Lower leg skin (tissue), 4 donors: ENCODE measurements at regions not wholly inside any gene's neighbourhood (a gene's known extent, or its start where the extent isn't known, plus 50 kb on each side); places are given as distances from the start of the nearest gene placed in this dataset.

Source experiments
- DNase-seq, 2 donors: peaks; one replicate each; pipeline ENCODE4 v3.0.0-alpha.2; 2019; ENCODE audit warnings: low spot score in 2 of 2
- H3K4me3 ChIP-seq: fragments of 200-600 bp; sonication (generic); 2 replicates; pipeline ENCODE4 v1.5.1; 2017; ENCODE audit warnings: mild to moderate bottlenecking, low read depth; ENCODE audit not compliant: poor library complexity, severe bottlenecking
- CTCF ChIP-seq, 3 donors: fragments of 450-650 bp; IDR thresholded peaks; one replicate each; pipeline ENCODE4 v1.5.1; 2016; ENCODE audit warnings: antibody characterized with exemption in 3 of 3, mild to moderate bottlenecking in 3 of 3, moderate library complexity in 2 of 3
- POLR2A ChIP-seq, 2 donors: fragments of 450-650 bp; IDR thresholded peaks; one replicate each; pipeline ENCODE4 v1.6.1; 2016 to 2017; ENCODE audit warnings: antibody characterized with exemption in 2 of 2, mild to moderate bottlenecking in 1 of 2, moderate library complexity in 1 of 2
- WGBS, 2 donors: methylation state at CpG; one replicate each; pipeline ENCODE4 v1.1.5; 2018; 5-methylcytosine and 5-hydroxymethylcytosine counted together
- intact Hi-C: fragments of 100-400 bp; cut with DNase I; formaldehyde crosslinking; loops from one replicate; pipeline ENCODE4 v1.15.0; 2023; ENCODE audit warnings: low total_unique reads

GRCh38 chr5:42974536-42974935, 65.6 kb downstream of the ANXA2R start:
- no peak overlapping the region for H3K4me3 ChIP-seq
- DNase-seq = no peak
- WGBS, 2 donors = 69 to 72% methylated on average over 2 of the region's 2 CpGs
- intact Hi-C loops = no loop called here
- no peak for TF ChIP-seq CTCF (IDR thresholded peaks at IDR 0.05)
- TF ChIP-seq POLR2A (IDR thresholded peaks at IDR 0.05) = no peak

DNA sequence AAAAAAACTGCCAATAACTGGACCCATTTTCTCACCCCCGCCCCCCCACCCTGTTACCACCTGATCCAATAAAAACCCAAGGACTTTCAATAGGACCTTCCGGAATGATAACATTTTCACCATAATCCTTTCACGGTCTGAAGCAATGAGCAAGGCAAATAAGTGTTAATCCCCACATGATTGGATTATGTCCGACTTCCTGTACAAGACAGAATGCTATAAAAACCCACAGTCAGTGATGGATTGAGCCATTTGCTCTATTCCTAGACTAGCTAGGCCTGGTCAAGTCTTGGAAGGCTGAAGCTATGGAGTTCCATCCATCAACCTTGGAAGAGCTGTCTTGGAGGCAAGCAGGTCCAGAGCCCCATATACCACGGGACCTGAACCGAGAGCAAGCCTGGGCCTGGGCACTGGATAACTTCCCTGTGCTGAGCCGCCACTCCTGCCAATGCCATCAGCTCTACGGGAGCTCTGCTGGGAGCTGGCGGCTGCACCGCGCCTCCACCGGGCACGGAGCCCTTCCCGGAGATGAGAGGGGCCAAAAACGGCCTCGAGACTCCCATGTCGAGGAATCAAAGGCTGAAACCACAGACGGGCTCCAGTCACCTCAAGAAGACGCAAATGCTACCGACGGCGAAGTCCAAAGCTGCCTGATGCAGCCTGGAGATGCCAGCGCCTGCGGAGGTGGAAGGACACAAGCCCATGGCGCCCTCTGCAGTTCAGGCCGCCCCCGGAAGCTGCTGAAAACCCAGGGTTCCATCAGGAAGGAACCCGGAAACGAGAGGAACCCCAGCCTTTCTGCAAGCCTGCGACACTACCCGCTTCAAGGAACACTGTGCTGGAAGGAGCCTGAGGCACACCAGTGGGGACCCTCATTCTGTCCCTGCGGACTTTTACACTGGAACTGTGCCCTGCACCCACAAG, 69.2 kb downstream of the ANXA2R start:
- TF ChIP-seq CTCF (IDR thresholded peaks at IDR 0.05) (no peak), POLR2A (IDR thresholded peaks at IDR 0.05) (no peak)
- no peak for DNase-seq
- no peak overlapping the region for H3K4me3 ChIP-seq
- intact Hi-C loops = no loop called here
- 68 to 69% methylated on average over 30 to 31 of the region's 32 CpGs for WGBS, 2 donors

DNA sequence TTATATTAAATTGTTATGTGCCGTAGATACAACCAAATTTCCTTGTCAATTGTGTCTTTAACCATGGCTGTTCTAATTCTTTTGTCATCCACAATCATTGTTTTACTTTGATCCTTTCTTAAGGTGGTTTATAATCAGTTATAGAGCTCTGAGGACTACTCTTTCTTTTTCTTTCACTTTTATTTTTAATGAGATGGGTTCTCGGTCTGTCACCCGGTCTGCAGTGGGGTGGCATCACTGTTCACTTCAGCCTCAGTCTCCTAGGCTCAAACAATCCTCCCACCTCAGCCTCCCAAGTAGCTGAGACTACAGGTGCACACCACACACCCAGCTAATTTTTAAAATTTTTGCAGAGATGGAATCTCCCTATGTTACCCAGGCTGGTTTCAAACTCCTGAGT, 74.2 kb downstream of the ANXA2R start:
- TF ChIP-seq POLR2A (IDR thresholded peaks at IDR 0.05) (no peak), CTCF (IDR thresholded peaks at IDR 0.05) (no peak)
- intact Hi-C loops = no loop called here
- 91 to 94% methylated on average over 3 of the region's 3 CpGs for WGBS, 2 donors
- no peak overlapping the region for H3K4me3 ChIP-seq
- DNase-seq = no peak

DNA sequence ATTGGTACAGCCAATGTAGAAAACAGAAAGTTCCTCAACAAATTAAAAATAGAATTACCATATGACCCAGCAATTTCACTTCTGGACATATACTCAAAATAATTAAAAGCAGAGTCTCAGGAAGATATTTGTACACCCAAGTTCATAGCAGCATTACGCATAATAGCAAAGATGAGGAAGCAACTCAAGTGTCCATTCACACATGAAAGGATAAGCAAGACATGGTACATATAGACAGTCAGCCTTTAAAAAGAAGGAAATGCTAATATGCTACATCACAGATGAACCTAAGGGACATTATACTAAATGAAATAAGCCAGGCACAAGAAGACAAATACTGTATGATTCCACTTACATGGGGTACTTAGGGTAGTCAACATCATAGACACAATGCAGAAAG, 76.7 kb downstream of the ANXA2R start:
- intact Hi-C loops = no loop called here
- TF ChIP-seq POLR2A (IDR thresholded peaks at IDR 0.05) (no peak), CTCF (IDR thresholded peaks at IDR 0.05) (no peak)
- no peak for DNase-seq
- WGBS, 2 donors = 93 to 95% methylated on average over 1 of the region's 1 CpG
- no peak overlapping the region for H3K4me3 ChIP-seq

DNA sequence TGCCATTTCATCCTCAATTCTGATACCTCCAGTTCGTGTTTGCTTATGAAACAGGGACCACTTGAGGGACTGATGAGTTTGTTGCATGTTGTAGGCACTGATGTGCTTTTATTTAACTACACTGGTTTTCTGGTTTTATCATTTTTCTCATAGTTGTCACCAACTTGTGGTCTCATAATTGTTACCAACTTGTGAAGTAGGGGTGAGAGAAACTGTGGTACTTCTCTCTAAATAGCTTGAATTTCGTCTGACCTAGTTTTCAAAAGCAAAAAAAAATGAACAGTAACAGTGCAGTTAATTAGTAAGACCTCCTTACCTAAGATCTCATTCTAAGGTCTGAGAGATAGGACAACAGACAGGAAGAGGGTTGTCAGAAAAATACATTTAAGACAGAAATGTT, 78.0 kb downstream of the ANXA2R start:
- no peak overlapping the region for H3K4me3 ChIP-seq
- DNase-seq = no peak
- intact Hi-C loops = no loop called here
- WGBS, 2 donors = 73 to 84% methylated on average over 2 of the region's 2 CpGs
- TF ChIP-seq POLR2A (IDR thresholded peaks at IDR 0.05) (no peak), CTCF (IDR thresholded peaks at IDR 0.05) (no peak)
